ENCODE measurements at regions not wholly inside any gene's neighbourhood (a gene's known extent, or its start where the extent isn't known, plus 50 kb on each side); places are given as distances from the start of the nearest gene placed in this dataset.
"Not testable (repeated sequence)": the region's sequence is repeated elsewhere in the genome, so short reads cannot be mapped to it uniquely, and the experiment has no call there.

GRCh38 chr4:72761368-72762038, 192.5 kb upstream of the ADAMTS3 start:
- FAIRE-seq (no peak), DNase-seq (ENCODE audit: low read depth, low spot score) (no peak)
- BruUV-seq (replicated peaks) = no TSS peak
- no peak overlapping the region for H3K27ac ChIP-seq (ENCODE audit: insufficient read depth, low read depth, low read length)
- dilution Hi-C loops (cut with MboI; ENCODE audit: extremely low pct_ligation_motif_present, low sequenced_read_pairs) = no loop called here
- H4K20me1 ChIP-seq (replicated peaks; ENCODE audit: control insufficient read depth, extremely low read depth, insufficient read depth, low read length) = no peaks in the 10 kb centered on the region
- H3K27me3 ChIP-seq (ENCODE audit: control insufficient read depth in 2 of 2, insufficient read depth in 2 of 2, low read length in 2 of 2) = peaks cover 0 to 2% of the 10 kb centered on the region in 2 experiments
- no peak overlapping the region for H3K4me3 ChIP-seq (replicated peaks in 1 of 3; ENCODE audit: insufficient read depth in 1 of 3, low read depth in 1 of 3, low read length in 3 of 3)
- H3K9ac ChIP-seq (replicated peaks; ENCODE audit: extremely low read depth, insufficient read depth, low read length) = no peak overlapping the region
- ChIA-PET CTCF (no interaction called here), POLR2A (no interaction called here)
- intact Hi-C loops (cut with micrococcal nuclease) = no loop called here
- no peaks in the 10 kb centered on the region for H3K4me1 ChIP-seq (ENCODE audit: control insufficient read depth, extremely low read depth, insufficient read depth, low read length)
- H3K36me3 ChIP-seq (ENCODE audit: control insufficient read depth in 2 of 2, extremely low read depth in 1 of 2, insufficient read depth in 2 of 2, low read length in 2 of 2) = no peaks in the 10 kb centered on the region
- no peak overlapping the region for H2AFZ ChIP-seq (ENCODE audit: low read depth, low read length)
- no peaks in the 10 kb centered on the region for H3K9me3 ChIP-seq (replicated peaks; ENCODE audit: control insufficient read depth, insufficient read depth, low read length)
- H3K9me1 ChIP-seq (replicated peaks; ENCODE audit: control insufficient read depth, extremely low read depth, insufficient read depth, low read length) = no peaks in the 10 kb centered on the region
- TF ChIP-seq MYC (IDR thresholded peaks at IDR 0.05; ENCODE audit: low read depth, low read length) (no peak), GATA2 (IDR thresholded peaks at IDR 0.05; ENCODE audit: insufficient read depth, insufficient read length, low read depth, low read length) (no peak), POLR2AphosphoS5 (IDR thresholded peaks at IDR 0.05; ENCODE audit: insufficient read depth, low read depth, low read length) (no peak), POLR2A (IDR thresholded peaks at IDR 0.05; ENCODE audit: low read depth, low read length) (no peak), FOS (IDR thresholded peaks at IDR 0.05; ENCODE audit: borderline replicate concordance, insufficient read depth, low read length) (no peak), JUN (IDR thresholded peaks at IDR 0.05; ENCODE audit: borderline replicate concordance, insufficient read depth, insufficient read length, low read depth) (no peak), MAX (IDR thresholded peaks at IDR 0.05; ENCODE audit: insufficient read depth, insufficient read length) (no peak), EZH2 (IDR thresholded peaks at IDR 0.05; ENCODE audit: borderline replicate concordance, low read depth, low read length, severe bottlenecking) (no peak), CTCF (IDR thresholded peaks at IDR 0.05; ENCODE audit: extremely low read depth in 1 of 2, insufficient read depth in 1 of 2, low read depth in 1 of 2, low read length in 2 of 2) (no peak)
- no peak overlapping the region for H3K4me2 ChIP-seq (ENCODE audit: insufficient read depth, low read length)
- no peaks in the 10 kb centered on the region for H3K79me2 ChIP-seq (ENCODE audit: control insufficient read depth, insufficient read depth, low read length)

- H3K9me1 ChIP-seq (replicated peaks; ENCODE audit: control insufficient read depth, extremely low read depth, insufficient read depth, low read length); FAIRE-seq; BruUV-seq (replicated peaks); H3K9ac ChIP-seq (replicated peaks; ENCODE audit: extremely low read depth, insufficient read depth, low read length); CTCF ChIA-PET; H3K36me3 ChIP-seq (ENCODE audit: control insufficient read depth in 2 of 2, extremely low read depth in 1 of 2, insufficient read depth in 2 of 2, low read length in 2 of 2); dilution Hi-C loops (cut with MboI; ENCODE audit: extremely low pct_ligation_motif_present, low sequenced_read_pairs); intact Hi-C loops (cut with micrococcal nuclease); H3K4me1 ChIP-seq (ENCODE audit: control insufficient read depth, extremely low read depth, insufficient read depth, low read length); H4K20me1 ChIP-seq (replicated peaks; ENCODE audit: control insufficient read depth, extremely low read depth, insufficient read depth, low read length); H3K9me3 ChIP-seq (replicated peaks; ENCODE audit: control insufficient read depth, insufficient read depth, low read length); H3K4me2 ChIP-seq (ENCODE audit: insufficient read depth, low read length); H3K79me2 ChIP-seq (ENCODE audit: control insufficient read depth, insufficient read depth, low read length); DNase-seq (ENCODE audit: low read depth, low spot score); H3K4me3 ChIP-seq (replicated peaks in 1 of 3; ENCODE audit: insufficient read depth in 1 of 3, low read depth in 1 of 3, low read length in 3 of 3); H2AFZ ChIP-seq (ENCODE audit: low read depth, low read length); H3K27ac ChIP-seq (ENCODE audit: insufficient read depth, low read depth, low read length); POLR2A ChIA-PET; H3K27me3 ChIP-seq (ENCODE audit: control insufficient read depth in 2 of 2, insufficient read depth in 2 of 2, low read length in 2 of 2): not testable (repeated sequence)
Measured at GRCh38 chr4:72753414-72753813, 184.4 kb upstream of the ADAMTS3 start.
